Calu3 (cell line): ENCODE measurements at regions not wholly inside any gene's neighbourhood (a gene's known extent, or its start where the extent isn't known, plus 50 kb on each side); places are given as distances from the start of the nearest gene placed in this dataset.

Experiments
- BruUV-seq: library from RNA; stranded (reverse); fragments of 400-500 nt; replicated peaks from 2 replicates; lab custom pipeline; 2021; lab: Mats Ljungman, UMichigan
- CTCF ChIA-PET: fragments of 300-600 bp; sonication (Branson Sonifier 250); formaldehyde crosslinking; loops from one replicate; lab custom pipeline; 2022; ENCODE audit warnings: antibody characterized with exemption; lab: Charles Lee
- DNase-seq: peaks from one replicate; pipeline ENCODE4 v3.0.0; 2022
- H3K27ac Mint-ChIP-seq: one replicate; pipeline ENCODE4 v1.8.0; 2022; ENCODE audit warnings: mixed read lengths; ENCODE audit not compliant: unreplicated experiment
- H3K27me3 Mint-ChIP-seq: one replicate; pipeline ENCODE4 v1.8.0; 2022; ENCODE audit warnings: mixed read lengths; ENCODE audit not compliant: unreplicated experiment
- H3K36me3 Mint-ChIP-seq: one replicate; pipeline ENCODE4 v1.8.0; 2022; ENCODE audit warnings: mild to moderate bottlenecking, moderate library complexity, mixed read lengths; ENCODE audit not compliant: insufficient read depth, unreplicated experiment
- H3K4me1 Mint-ChIP-seq: one replicate; pipeline ENCODE4 v1.8.0; 2022; ENCODE audit warnings: mild to moderate bottlenecking, low read depth, mixed read lengths; ENCODE audit not compliant: unreplicated experiment
- H3K4me3 Mint-ChIP-seq: one replicate; pipeline ENCODE4 v1.8.0; 2022; ENCODE audit warnings: mild to moderate bottlenecking, low read depth, moderate library complexity, mixed read lengths; ENCODE audit not compliant: unreplicated experiment
- H3K9me3 Mint-ChIP-seq: one replicate; pipeline ENCODE4 v1.8.0; 2022; ENCODE audit warnings: low read depth, mixed read lengths; ENCODE audit not compliant: unreplicated experiment
- CTCF ChIP-seq: fragments of 200-600 bp; IDR thresholded peaks from one replicate; pipeline ENCODE4 v1.8.0; 2022; ENCODE audit warnings: antibody characterized with exemption; ENCODE audit not compliant: unreplicated experiment
- intact Hi-C: fragments of 100-400 bp; cut with micrococcal nuclease; formaldehyde crosslinking; loops from one replicate; pipeline ENCODE4 v1.10.0; 2022; ENCODE audit not compliant: unreplicated experiment

- no peaks in the 10 kb centered on the region for H3K27me3 Mint-ChIP-seq
- CTCF ChIA-PET: no interaction called here
- no peaks in the 10 kb centered on the region for H3K36me3 Mint-ChIP-seq
- no peak overlapping the region for H3K27ac Mint-ChIP-seq
- no TSS peak for BruUV-seq
- DNase-seq: no peak
- no peaks in the 10 kb centered on the region for H3K4me1 Mint-ChIP-seq
- no peak for TF ChIP-seq CTCF
- H3K9me3 Mint-ChIP-seq: peaks cover 2% of the 10 kb centered on the region
- intact Hi-C loops: no loop called here
- H3K4me3 Mint-ChIP-seq: no peak overlapping the region
Measured at GRCh38 chr9:30688801-30689200, 1695.6 kb upstream of the ACO1 start.

DNA sequence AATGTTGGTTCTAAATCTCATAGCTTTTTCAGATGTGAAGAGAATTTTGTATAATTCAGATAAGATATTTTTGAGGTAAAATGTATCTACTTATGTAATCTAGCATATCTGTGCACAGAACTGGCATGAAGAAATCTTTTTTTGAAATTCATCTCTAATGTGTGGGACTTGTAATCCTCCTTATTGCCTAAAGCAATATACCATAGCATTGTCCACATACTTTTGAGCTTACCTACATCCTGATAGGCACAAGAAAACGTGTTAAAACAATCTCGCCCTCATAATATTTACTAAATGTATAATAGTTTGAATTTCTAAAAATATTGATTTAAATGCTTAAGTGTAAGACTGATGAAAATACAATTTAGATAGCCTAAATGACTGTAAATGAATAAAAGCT, 1686.5 kb upstream of the ACO1 start:
- DNase-seq: no peak
- intact Hi-C loops: no loop called here
- Mint-ChIP-seq H3K36me3 (no peaks in the 10 kb centered on the region), H3K27me3 (no peaks in the 10 kb centered on the region), H3K4me3 (no peak overlapping the region), H3K4me1 (no peaks in the 10 kb centered on the region), H3K27ac (no peak overlapping the region), H3K9me3 (no peaks in the 10 kb centered on the region)
- CTCF ChIA-PET: no interaction called here
- BruUV-seq: no TSS peak
- TF ChIP-seq CTCF: no peak

DNA sequence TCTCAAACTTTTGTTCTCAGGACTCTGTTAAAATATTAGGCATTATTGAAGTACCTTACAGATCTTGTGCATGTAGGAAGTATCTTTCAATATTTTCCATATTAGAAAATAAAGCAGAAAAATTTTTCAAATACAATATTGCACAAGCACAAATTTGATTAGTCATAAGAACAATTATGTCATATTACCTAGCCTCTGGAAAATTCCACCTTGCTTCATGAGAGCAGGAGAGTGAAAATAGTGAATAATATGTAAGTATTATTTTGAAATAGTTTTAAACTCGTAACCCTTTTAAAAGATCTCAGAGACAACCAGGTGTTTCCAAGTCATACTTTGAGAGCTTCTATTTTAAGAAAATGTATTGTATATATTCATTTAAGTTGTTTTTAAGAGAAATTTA, 1672.9 kb upstream of the ACO1 start:
- Mint-ChIP-seq H3K27me3 (no peaks in the 10 kb centered on the region), H3K36me3 (no peaks in the 10 kb centered on the region), H3K4me3 (no peak overlapping the region), H3K4me1 (no peaks in the 10 kb centered on the region), H3K27ac (no peak overlapping the region), H3K9me3 (no peaks in the 10 kb centered on the region)
- intact Hi-C loops: no loop called here
- CTCF ChIA-PET: no interaction called here
- no peak for TF ChIP-seq CTCF
- no peak for DNase-seq
- BruUV-seq: no TSS peak

DNA sequence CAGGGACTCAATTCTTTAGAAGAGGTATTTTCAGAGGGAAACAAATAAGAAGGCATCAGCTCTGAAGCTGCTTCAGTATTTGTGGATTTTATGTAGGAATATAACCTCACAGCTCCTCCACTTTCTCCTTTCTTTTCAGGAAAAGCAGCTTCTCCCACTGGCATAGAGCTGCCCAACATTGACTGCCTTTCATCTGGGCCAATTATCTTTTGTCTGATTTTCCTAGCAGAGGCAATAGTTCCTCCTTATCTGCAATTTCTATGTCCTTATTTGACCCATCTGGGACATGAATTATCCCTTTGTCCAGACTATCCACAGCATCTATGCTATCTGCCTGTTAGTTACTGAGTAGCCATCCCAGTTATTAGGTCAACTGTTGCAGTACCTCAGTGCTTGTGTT, 1671.2 kb upstream of the ACO1 start:
- intact Hi-C loops: no loop called here
- Mint-ChIP-seq H3K27me3 (no peaks in the 10 kb centered on the region), H3K4me3 (no peak overlapping the region), H3K4me1 (no peaks in the 10 kb centered on the region), H3K27ac (no peak overlapping the region), H3K36me3 (no peaks in the 10 kb centered on the region), H3K9me3 (no peaks in the 10 kb centered on the region)
- no peak for DNase-seq
- TF ChIP-seq CTCF: no peak
- CTCF ChIA-PET: no interaction called here
- no TSS peak for BruUV-seq
